Esophagus muscularis mucosa (tissue), 4 donors: ENCODE measurements at regions not wholly inside any gene's neighbourhood (a gene's known extent, or its start where the extent isn't known, plus 50 kb on each side); places are given as distances from the start of the nearest gene placed in this dataset.

ENCODE experiments used
- DNase-seq: peaks from one replicate; pipeline ENCODE4 v3.0.0-alpha.2; 2017; ENCODE audit errors: extremely low spot score
- H3K27ac ChIP-seq, 4 donors: fragments of 200-600 bp; sonication (generic); replicated peaks in 1 of 4; 1 replicate in 3 of 4; 2 replicates in 1 of 4; pipeline ENCODE4 v1.5.1; 2016 to 2019; ENCODE audit warnings: mild to moderate bottlenecking in 1 of 4
- H3K27me3 ChIP-seq, 4 donors: fragments of 200-600 bp; sonication (generic); one replicate each; pipeline versions ENCODE4 v1.5.1 to v1.6.0; 2016 to 2019
- H3K36me3 ChIP-seq, 4 donors: fragments of 200-600 bp; sonication (generic); one replicate each; pipeline ENCODE4 v1.5.1; 2016 to 2019
- H3K4me1 ChIP-seq, 4 donors: fragments of 200-600 bp; sonication (generic); one replicate each; pipeline ENCODE4 v1.5.1; 2016 to 2019
- H3K4me3 ChIP-seq, 4 donors: fragments of 200-600 bp; sonication (generic); 1 replicate in 2 of 4; 2 replicates in 2 of 4; pipeline ENCODE4 v1.5.1; 2016 to 2019; ENCODE audit warnings: mild to moderate bottlenecking in 4 of 4, moderate library complexity in 1 of 4
- H3K9me3 ChIP-seq, 4 donors: fragments of 200-600 bp; sonication (generic); 1 replicate in 3 of 4; 2 replicates in 1 of 4; pipeline ENCODE4 v1.5.1; 2016 to 2019
- EP300 ChIP-seq: sonication (generic); formaldehyde crosslinking; IDR thresholded peaks from one replicate; pipeline ENCODE4 v1.6.1; 2017; ENCODE audit warnings: antibody characterized with exemption
- POLR2A ChIP-seq: fragments of 450-650 bp; IDR thresholded peaks from one replicate; pipeline ENCODE4 v1.6.1; 2017; ENCODE audit warnings: antibody characterized with exemption, moderate library complexity, mild to moderate bottlenecking, low read depth
- POLR2AphosphoS5 ChIP-seq, 2 donors: sonication (generic); formaldehyde crosslinking; IDR thresholded peaks; one replicate each; pipeline ENCODE4 v1.6.1; 2017; ENCODE audit warnings: antibody characterized with exemption in 2 of 2
- WGBS: methylation state at CpG from one replicate; pipeline ENCODE4 v1.1.5; 2018; 5-methylcytosine and 5-hydroxymethylcytosine counted together
- intact Hi-C: fragments of 100-400 bp; cut with DNase I; formaldehyde crosslinking; loops from one replicate; pipeline ENCODE4 v1.15.1; 2023
- TF ChIP-seq, protein P1 (sequence below), 3 experiments: fragments of 200-600 bp in 2 of 3; fragments of 450-650 bp in 1 of 3; sonication (generic) in 2 of 3; IDR thresholded peaks; one replicate each; pipeline ENCODE4 v1.5.1; 2017 to 2019; ENCODE audit warnings: antibody characterized with exemption in 3 of 3, mild to moderate bottlenecking in 2 of 3, moderate library complexity in 1 of 3

DNA sequence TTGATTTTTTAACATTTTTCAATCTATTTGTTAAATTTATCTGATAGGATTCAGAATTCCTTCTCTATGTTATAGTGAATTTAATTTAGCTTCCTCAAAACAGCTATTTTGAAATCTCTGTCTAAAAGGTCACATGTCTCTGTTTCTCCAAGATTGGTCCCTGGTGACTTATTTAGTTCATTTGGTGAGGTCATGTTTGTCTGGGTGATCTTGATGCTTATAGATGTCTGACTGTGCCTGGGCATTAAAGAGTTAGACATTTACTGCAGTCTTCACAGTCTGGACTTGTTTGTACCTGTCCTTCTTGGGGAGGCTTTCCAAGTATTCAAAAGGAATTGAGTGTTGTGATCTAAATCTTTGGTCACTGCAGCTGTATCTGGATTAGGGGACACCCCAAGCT is 169.5 kb upstream of the C2CD4B start:
- TF ChIP-seq POLR2AphosphoS5 (IDR thresholded peaks at IDR 0.05) (no peak), POLR2A (no peak), EP300 (no peak)
- TF ChIP-seq, protein P1, sequence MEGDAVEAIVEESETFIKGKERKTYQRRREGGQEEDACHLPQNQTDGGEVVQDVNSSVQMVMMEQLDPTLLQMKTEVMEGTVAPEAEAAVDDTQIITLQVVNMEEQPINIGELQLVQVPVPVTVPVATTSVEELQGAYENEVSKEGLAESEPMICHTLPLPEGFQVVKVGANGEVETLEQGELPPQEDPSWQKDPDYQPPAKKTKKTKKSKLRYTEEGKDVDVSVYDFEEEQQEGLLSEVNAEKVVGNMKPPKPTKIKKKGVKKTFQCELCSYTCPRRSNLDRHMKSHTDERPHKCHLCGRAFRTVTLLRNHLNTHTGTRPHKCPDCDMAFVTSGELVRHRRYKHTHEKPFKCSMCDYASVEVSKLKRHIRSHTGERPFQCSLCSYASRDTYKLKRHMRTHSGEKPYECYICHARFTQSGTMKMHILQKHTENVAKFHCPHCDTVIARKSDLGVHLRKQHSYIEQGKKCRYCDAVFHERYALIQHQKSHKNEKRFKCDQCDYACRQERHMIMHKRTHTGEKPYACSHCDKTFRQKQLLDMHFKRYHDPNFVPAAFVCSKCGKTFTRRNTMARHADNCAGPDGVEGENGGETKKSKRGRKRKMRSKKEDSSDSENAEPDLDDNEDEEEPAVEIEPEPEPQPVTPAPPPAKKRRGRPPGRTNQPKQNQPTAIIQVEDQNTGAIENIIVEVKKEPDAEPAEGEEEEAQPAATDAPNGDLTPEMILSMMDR (IDR thresholded peaks at IDR 0.05), result no peak
- Histone ChIP-seq H3K27ac (no peak overlapping the region), H3K9me3 (no peaks in the 10 kb centered on the region), H3K4me3 (no peak overlapping the region), H3K4me1 (no peaks in the 10 kb centered on the region), H3K36me3 (no peaks in the 10 kb centered on the region), H3K27me3 (no peaks in the 10 kb centered on the region)
- DNase-seq, result no peak
- intact Hi-C loops, result no loop called here

- no peaks in the 10 kb centered on the region for H3K27me3 ChIP-seq
- DNase-seq, result no peak
- no peaks in the 10 kb centered on the region for H3K36me3 ChIP-seq
- H3K4me3 ChIP-seq, result no peak overlapping the region
- H3K4me1 ChIP-seq, result no peaks in the 10 kb centered on the region
- intact Hi-C loops, result no loop called here
- no peak for TF ChIP-seq POLR2AphosphoS5 (IDR thresholded peaks at IDR 0.05)
- TF ChIP-seq POLR2A, result no peak
- TF ChIP-seq, protein P1 (IDR thresholded peaks at IDR 0.05), result no peak
- no peak for TF ChIP-seq EP300
- WGBS, result 83% methylated on average over 4 of the region's 4 CpGs
- no peak overlapping the region for H3K27ac ChIP-seq
- no peaks in the 10 kb centered on the region for H3K9me3 ChIP-seq
Observed at GRCh38 chr15:62337934-62338333, 172.8 kb upstream of the C2CD4B start.

GRCh38 chr15:62338497-62338896 is 173.4 kb upstream of the C2CD4B start:
- H3K4me1 ChIP-seq, result no peaks in the 10 kb centered on the region
- TF ChIP-seq POLR2AphosphoS5 (IDR thresholded peaks at IDR 0.05) (no peak), POLR2A (no peak), EP300 (no peak)
- TF ChIP-seq, protein P1 (IDR thresholded peaks at IDR 0.05), result no peak
- no peak overlapping the region for H3K4me3 ChIP-seq
- no peaks in the 10 kb centered on the region for H3K27me3 ChIP-seq
- DNase-seq, result no peak
- no peaks in the 10 kb centered on the region for H3K36me3 ChIP-seq
- 93% methylated on average over 1 of the region's 1 CpG for WGBS
- H3K9me3 ChIP-seq, result no peaks in the 10 kb centered on the region
- no peak overlapping the region for H3K27ac ChIP-seq
- intact Hi-C loops, result no loop called here

DNA sequence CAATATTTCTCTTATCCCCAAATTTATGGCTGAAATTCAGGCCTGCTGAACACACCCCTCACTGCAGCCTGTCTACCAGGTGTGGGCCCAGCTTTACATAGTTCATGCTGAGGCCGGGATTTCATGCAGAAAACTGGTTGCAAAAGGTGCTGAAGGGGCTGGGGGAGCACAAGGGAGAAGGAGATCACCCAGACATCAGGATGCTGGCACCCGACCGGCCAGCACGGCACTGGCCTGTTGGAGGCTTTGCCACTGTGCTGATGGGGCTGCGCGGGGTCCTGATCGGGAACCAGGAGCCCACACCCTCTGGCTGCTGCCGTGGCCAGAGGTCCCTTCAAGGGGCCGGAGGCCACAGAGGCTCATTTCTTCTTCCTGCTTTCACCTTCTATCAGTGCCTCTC is 177.9 kb upstream of the C2CD4B start:
- 97% methylated on average over 7 of the region's 9 CpGs for WGBS
- Histone ChIP-seq H3K4me1 (peaks cover 0 to 3% (median 0%) of the 10 kb centered on the region in 4 donors), H3K27me3 (no peaks in the 10 kb centered on the region), H3K36me3 (no peaks in the 10 kb centered on the region), H3K9me3 (peaks cover 0 to 7% (median 0%) of the 10 kb centered on the region in 4 donors), H3K4me3 (no peak overlapping the region), H3K27ac (no peak overlapping the region)
- DNase-seq, result no peak
- intact Hi-C loops, result no loop called here
- TF ChIP-seq EP300 (no peak), POLR2AphosphoS5 (IDR thresholded peaks at IDR 0.05) (no peak), POLR2A (no peak)
- TF ChIP-seq, protein P1 (IDR thresholded peaks at IDR 0.05), result no peak

DNA sequence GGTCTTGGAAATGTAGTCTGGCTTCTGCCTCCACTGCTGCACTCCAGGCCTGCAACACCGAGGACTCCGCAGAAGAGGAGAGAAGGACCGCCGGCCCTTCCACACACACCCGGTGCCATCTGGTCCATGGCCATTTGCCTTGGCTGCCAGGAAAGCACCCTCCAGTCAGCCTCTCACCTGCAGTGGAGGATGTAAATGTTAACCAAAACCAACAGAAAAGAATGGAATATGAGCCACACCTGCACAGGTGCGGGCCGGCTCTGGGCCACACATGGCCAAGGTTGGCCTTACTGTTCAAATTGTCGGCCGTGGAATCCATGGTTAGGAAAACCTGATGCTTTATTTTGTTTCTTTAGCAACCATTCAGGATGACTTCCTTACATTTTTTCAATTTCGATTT is 178.3 kb upstream of the C2CD4B start:
- Histone ChIP-seq H3K27ac (no peak overlapping the region), H3K27me3 (no peaks in the 10 kb centered on the region), H3K4me1 (peaks cover 0 to 3% (median 0%) of the 10 kb centered on the region in 4 donors), H3K36me3 (no peaks in the 10 kb centered on the region), H3K9me3 (peaks cover 0 to 7% (median 0%) of the 10 kb centered on the region in 4 donors), H3K4me3 (no peak overlapping the region)
- DNase-seq, result no peak
- intact Hi-C loops, result no loop called here
- TF ChIP-seq POLR2AphosphoS5 (IDR thresholded peaks at IDR 0.05) (no peak), EP300 (no peak), POLR2A (no peak)
- TF ChIP-seq, protein P1 (IDR thresholded peaks at IDR 0.05), result no peak
- WGBS, result 90% methylated on average over 10 of the region's 10 CpGs
